ENCODE measurements at regions not wholly inside any gene's neighbourhood (a gene's known extent, or its start where the extent isn't known, plus 50 kb on each side); places are given as distances from the start of the nearest gene placed in this dataset.
A peak's percentile ranks its signal among the peaks of the same experiment; 100 is the strongest.

- DNase-seq, result no peak
- H3K27me3 Mint-ChIP-seq (ENCODE audit: low read depth), result no peaks in the 10 kb centered on the region; the same call in none of the 2 replicates
These were observed 113.5 kb upstream of the PHACTR1 start for GRCh38 chr6:12602951-12603672.

More at GRCh38 chr6:12602951-12603672, 113.5 kb upstream of the PHACTR1 start:
- TF ChIP-seq CTCF (conservative IDR thresholded peaks at IDR 0.05), result peak; percentile 68
- WGBS (ENCODE audit: extremely low coverage, insufficient read length, low lambda C conversion rate), result no CpG with 5 or more reads among the region's 6 CpGs
- Histone ChIP-seq H2BK120ac (ENCODE audit: low read depth, low read length, poor library complexity, severe bottlenecking) (no peak overlapping the region), H3T11ph (ENCODE audit: low read length) (no peak overlapping the region), H2AK5ac (ENCODE audit: insufficient read length, low read length) (no peak overlapping the region), H3K79me2 (ENCODE audit: insufficient read depth, low read length) (no peaks in the 10 kb centered on the region), H3K4ac (ENCODE audit: low read depth, low read length) (no peak overlapping the region), H3K4me1 (ENCODE audit: insufficient read depth, low read length) (no peaks in the 10 kb centered on the region), H3K27ac (ENCODE audit: insufficient read length, low read depth, low read length) (no peak overlapping the region), H3K79me1 (ENCODE audit: insufficient read depth, low read depth, low read length, poor library complexity, severe bottlenecking) (no peaks in the 10 kb centered on the region), H4K5ac (ENCODE audit: insufficient read length, low read depth, low read length) (no peak overlapping the region), H2BK20ac (ENCODE audit: low read depth, low read length, poor library complexity, severe bottlenecking) (no peak overlapping the region), H3K23ac (ENCODE audit: insufficient read length, low read depth, low read length) (peak overlapping the region; percentile 52), H3K4me2 (ENCODE audit: insufficient read depth, insufficient read length, low read length) (no peak overlapping the region), H3K18ac (ENCODE audit: insufficient read length, low read depth, low read length) (no peak overlapping the region), H4K91ac (ENCODE audit: insufficient read length, low read depth, low read length) (no peak overlapping the region), H2AFZ (ENCODE audit: low read length) (no peak overlapping the region), H3K9me3 (ENCODE audit: control insufficient read depth, low read depth, low read length) (no peaks in the 10 kb centered on the region), H2BK15ac (ENCODE audit: low read depth, low read length) (no peak overlapping the region), H2BK12ac (ENCODE audit: insufficient read length, low read depth, low read length) (no peak overlapping the region), H3K56ac (ENCODE audit: insufficient read length, low read depth, low read length) (no peak overlapping the region), H4K20me1 (ENCODE audit: control insufficient read depth, insufficient read depth, insufficient read length) (no peaks in the 10 kb centered on the region), H4K8ac (replicated peaks; ENCODE audit: insufficient read length, low read depth, low read length) (no peak overlapping the region), H3K9ac (ENCODE audit: extremely low read depth, insufficient read length, low read length) (no peak overlapping the region), H2BK5ac (ENCODE audit: insufficient read length, low read length) (no peak overlapping the region), H3K14ac (ENCODE audit: insufficient read depth, low read length) (no peak overlapping the region), H3K23me2 (ENCODE audit: insufficient read length, low read depth, low read length, poor library complexity, severe bottlenecking) (no peaks in the 10 kb centered on the region), H3K27me3 (ENCODE audit: insufficient read depth, low read length) (no peaks in the 10 kb centered on the region)
- no peak overlapping the region for H3K27ac Mint-ChIP-seq
- H3K36me3 Mint-ChIP-seq (ENCODE audit: insufficient read depth in 1 of 3, low read depth in 3 of 3), result no peaks in the 10 kb centered on the region
- H3K4me3 Mint-ChIP-seq, result no peak overlapping the region
- no peaks in the 10 kb centered on the region for H3K9me3 Mint-ChIP-seq
- H3K4me1 Mint-ChIP-seq, result peaks cover 22 to 24% of the 10 kb centered on the region in 2 experiments

Data from H9 (cell line).